GM21390 (cell line): ENCODE measurements at regions not wholly inside any gene's neighbourhood (a gene's known extent, or its start where the extent isn't known, plus 50 kb on each side); places are given as distances from the start of the nearest gene placed in this dataset.
"Not testable (repeated sequence)": the region's sequence is repeated elsewhere in the genome, so short reads cannot be mapped to it uniquely, and the experiment has no call there.

Source experiments
- ATAC-seq: cut with Tn5 transposase; IDR thresholded peaks from one replicate; pipeline ENCODE4 v1.9.1; 2021; ENCODE audit not compliant: unreplicated experiment

DNA sequence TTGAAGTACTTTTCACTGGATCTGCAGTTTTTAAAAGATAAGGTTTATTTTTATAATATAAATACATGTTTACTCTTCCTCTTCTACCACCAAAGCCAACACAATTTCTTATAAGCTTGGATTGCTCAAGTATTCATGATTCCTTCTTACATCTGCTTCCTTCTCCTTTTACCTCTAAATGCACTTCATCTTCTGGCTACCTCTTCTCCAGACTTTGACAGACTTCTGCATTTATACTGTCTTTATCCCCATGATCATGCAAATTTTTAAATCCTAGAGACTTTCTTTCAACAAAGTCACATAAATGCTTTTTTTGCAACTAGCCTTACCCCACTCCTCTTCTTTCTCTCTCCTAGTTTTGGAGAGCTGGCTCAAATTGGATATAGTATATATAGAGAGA is 142.9 kb downstream of the TFAP2B start:
- no peak for ATAC-seq

DNA sequence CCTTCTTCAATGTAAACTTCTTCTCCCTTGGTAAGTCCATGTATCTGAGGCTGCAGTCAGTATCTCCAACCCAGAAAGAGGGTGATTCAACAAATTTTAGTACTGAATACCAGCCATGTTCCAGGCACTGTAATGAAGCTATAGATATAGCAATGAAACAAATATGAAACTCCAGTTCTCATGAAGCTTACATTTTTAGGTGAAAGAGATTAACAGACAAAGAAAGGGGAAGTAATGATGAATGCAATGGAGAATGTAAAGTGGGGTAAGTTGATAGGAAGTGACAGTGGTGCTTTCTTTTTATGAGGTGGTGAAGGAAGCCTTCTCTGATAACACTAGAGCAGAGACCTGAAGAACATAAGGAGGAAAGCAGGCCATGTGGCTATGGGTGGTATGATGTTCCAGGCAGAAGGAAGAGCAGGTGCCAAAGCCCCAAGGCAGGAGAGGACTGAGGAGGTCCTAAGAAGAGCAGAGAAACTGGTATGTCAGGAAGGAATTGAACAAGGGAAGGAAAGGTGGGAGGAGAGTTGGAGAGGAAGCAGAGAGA is 143.6 kb downstream of the TFAP2B start:
- ATAC-seq, result no peak

DNA sequence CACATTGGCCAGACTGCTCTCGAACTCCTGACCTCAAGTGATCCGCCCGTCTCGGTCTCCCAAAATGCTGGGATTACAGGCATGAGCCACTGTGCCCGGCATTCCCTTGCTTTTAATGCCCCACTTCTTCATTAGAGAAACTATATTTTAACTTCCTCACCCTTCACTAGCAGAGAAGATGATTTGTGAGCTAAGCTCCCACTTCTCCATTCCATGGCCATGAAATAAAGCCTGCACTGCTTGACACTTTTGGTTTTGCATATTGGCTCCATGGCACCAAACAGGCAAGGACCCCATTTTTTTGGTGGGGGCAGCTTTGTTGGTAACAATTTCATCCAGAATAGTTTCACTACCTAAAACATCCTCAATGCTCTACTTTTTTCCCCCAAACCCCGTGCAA is 145.3 kb downstream of the TFAP2B start:
- no peak for ATAC-seq

DNA sequence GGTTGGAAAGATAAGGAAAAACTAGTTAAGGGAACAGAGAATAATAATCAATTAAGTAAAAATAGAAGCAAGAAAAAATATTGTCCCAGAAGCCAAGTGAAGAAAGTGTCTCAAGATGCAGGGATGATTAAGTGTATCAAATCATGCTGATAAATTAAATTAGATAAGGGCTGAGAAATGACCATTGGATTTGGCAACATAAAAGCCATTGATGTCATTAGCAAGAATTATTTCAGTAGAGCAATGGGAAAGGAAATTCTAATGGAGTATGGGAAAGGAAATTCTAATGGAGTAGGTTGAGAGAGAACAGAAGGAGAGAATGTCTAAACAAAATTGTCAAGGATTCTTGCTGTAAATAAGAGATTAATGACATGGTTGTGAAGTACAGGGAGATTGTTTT is 146.8 kb downstream of the TFAP2B start:
- no peak for ATAC-seq

DNA sequence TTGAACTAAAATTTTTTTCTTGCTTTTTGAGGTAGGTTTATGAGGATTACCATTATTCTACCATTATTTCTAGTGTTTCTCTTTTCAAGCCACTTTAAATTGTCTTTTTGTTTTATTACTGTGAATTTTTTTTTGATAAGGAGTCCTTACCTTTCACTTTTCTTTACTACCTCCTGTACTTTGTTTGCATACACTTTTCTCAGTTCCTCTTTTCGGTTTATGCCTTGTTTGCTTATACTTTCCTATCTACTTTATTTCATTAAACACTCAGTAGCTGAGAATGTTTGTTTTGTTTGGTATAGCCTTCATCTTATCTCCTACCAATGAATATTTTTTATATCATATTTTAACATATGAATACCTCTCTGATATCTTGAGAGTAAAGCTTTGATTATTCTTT is 147.9 kb downstream of the TFAP2B start:
- peak; percentile 96 for ATAC-seq

DNA sequence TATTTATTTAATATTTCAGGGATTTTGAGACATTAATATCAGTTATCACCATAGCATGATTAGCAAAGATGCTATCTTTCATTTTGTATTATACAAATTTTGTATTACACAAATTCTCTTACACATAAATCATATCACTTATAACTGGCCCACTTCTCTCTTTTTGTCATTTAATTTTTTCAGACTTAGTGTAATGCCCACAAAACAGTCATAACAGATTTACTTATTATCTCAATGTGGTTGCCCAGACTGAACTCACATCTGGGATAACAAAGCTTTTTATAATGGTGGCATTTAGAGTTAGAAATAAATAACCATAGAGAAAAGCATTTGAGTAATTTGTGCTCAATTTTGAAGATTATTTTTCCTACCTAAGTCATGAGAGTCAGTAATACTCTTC is 148.3 kb downstream of the TFAP2B start:
- ATAC-seq, result no peak

DNA sequence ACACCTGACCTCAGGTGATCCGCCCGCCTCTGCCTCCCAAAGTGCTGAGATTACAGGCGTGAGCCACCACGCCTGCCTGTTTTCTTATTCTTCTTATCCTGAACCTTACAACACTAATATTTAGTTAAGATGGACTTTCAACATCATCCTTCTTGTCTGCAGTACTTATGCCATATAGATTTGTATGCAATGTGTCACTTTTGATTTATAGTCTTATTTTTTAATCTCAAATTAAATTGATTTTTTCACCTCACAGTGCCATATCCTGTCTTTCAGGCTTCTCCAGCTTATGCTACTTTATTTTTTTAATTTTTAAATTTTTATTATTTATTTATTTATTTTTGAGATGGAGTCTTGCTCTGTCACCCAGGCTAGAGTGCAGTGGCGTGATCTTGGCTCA is 149.6 kb downstream of the TFAP2B start:
- ATAC-seq, result not testable (repeated sequence)

DNA sequence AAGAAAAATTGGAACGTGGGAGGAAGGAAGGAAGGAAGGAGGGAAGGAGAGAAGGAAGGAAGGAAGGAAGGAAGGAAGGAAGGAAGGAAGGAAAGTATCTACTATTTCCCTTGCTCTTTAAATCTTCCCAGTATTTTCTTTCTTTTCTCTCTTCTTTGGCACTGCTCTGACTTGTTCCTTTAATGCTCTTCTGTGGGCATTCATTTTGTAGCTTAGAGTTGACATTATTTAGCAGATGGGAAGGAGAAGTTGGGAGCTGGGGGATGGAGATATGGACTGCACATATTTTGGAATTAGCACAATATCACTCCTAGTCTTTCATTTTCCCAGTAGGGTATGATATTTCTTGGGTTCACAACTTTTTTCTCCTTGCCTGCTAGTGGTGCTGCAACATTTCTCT is 152.2 kb downstream of the TFAP2B start:
- ATAC-seq, result no peak

DNA sequence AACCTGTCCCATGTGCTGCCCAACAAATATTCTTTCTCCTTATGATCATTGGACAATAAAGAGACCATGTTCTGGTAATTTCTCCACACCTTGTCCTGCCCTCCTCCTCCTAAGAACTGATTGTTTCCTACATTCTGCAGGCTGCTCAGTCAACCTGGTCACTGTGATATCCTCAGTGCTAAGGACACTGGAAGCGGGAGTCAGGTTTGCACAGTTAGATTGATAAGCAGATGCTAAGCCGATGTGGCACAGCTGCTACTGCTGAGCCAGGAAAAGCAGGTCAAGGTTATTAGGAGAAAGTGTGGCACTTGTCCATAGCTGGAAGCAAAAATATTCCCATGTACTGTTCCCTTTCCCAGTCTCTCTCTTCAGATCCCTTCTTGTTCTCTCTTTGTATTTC is 154.8 kb downstream of the TFAP2B start:
- no peak for ATAC-seq

DNA sequence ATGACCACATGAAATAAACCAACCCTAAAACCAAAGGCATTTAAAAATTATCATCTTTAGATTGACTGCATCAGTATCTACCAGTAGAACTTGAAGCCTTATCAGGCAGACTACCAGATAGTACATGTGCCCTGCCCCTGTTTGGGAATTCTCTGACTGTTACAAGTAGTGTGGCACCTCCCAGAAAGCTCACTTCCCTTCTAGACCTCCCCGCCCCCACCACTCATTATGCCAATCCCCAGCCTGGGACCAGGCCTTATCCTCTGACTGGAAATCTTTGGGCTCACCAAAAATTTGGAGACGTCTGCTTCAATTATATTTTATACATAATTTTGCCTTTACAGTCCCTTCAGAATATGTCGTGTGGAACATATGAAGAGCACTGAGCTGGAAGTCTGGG is 155.6 kb downstream of the TFAP2B start:
- no peak for ATAC-seq

DNA sequence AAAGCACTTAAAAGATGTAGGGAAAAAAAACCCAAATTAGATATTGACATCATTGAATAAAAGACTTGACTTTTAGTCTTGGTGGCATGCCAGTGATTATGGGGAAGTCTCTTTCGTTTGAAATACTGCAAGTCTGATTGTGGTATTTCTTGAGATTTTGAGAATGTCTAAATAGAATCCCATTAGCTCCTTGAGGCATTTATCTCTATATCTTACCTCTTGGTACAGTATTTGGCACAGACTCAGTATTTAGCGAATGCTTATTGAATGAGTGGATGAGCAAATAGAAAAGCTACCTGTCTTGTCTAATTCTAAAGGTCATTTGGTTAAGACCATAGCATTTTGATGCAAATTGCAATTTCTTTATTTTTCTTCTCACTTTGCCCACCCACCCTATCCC is 156.5 kb downstream of the TFAP2B start:
- ATAC-seq, result no peak

DNA sequence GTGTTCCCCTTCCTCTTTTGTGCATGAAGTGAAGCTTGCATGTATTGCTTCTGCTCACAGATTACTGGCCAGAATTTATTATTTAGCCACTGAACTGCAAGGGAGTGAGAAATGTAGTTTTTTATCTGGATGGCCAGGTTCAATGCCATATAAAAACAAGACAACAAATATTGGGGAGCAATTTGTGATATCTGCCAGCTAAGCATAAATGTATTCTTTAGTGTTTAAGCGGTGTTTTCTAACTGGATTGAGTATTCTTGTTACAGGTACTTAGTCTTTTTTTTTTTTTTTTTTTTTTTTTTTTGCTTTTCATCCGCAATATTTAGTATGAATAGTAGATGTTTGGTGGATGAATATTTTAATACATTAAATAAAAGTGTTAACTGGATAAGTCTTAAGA is 158.2 kb downstream of the TFAP2B start:
- no peak for ATAC-seq

DNA sequence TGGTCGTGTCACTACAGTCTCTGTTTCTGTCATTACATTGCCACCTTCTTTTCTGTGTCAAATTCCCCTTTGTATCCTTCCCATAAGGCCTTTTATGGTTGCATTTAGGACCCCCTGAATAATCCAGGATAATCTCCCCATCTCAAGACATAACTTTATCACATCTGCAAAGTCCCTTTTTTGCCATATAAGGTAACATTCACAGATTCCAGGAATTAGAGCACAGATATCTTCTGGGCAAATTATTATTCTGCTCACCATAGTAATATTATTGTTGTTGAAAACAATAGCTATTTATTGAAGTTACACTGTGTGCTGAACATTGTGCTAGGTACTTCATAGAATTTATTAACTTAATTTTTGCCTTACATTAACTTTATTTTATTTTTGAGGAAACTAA is 159.1 kb downstream of the TFAP2B start:
- no peak for ATAC-seq

DNA sequence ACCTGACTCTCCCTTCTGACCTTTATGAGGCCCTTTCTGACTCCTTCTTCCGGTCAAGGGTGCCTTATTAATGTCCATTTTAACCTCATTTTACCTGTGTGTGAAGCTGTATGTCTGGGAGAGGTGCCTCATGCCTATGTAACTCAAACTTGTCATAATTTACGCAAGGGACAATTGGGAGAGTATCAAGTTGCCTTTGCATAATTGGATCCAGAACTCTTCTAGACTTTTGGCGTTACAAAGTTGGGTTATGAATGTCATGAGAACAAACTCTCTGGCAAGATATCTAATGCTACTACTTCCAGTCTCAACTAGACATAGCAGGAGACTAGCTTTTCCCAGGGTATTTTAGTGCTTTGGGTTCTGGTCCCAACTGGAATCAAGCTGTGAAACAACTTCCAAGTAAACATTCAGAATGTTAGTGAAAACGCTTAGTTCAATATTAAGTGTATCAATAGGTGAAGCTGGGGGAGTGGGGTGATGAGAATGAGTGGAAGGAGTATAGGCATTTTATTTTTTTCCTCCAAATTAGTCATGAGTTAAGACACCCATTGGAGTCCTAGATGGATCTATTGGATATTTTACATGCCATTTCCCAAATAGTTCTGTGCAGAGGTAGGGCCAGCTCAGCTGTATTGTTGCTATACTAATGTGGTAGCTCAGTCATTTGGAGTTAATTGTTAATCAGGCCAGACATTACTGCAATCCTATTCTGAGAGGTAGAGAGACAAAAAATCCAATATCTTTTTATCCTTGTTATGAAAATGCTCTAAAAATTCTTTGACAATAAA is 159.9 kb downstream of the TFAP2B start:
- ATAC-seq, result no peak

DNA sequence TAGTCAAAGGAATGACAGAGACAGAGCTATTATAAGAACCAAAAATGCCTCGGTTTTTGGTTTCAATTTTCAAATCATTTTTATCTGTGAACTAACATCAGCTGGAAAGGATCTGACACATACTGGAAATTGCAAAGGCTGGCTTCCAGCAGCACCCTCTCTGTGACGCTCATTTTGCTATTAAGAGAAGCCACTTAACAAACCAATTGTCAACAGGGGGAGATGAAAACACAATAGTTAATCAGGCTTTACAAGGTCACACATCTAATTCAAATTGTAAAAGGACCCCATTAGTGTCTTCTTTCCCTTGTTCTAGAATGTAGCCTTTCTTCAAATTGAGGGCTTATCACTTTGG is 160.5 kb downstream of the TFAP2B start:
- no peak for ATAC-seq

DNA sequence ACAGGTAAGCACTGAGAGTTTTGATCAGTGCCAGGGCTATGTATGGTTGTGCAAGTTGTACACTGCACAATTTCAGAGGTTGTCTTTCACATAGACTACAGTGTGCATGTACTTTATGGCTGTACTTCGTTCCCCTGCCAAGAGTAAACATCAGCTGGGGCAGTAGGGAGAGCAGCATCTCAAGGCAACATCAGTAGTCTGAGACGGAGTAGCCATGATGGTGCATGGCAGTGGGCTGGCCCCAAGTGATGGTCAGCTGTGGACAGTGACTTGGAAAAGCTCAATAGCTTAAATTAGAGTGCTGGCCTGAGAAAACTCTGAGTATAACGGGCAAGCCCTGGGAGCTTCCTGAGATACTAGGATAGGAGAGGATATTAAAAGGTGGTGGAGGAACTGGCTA is 165.5 kb downstream of the TFAP2B start:
- no peak for ATAC-seq

DNA sequence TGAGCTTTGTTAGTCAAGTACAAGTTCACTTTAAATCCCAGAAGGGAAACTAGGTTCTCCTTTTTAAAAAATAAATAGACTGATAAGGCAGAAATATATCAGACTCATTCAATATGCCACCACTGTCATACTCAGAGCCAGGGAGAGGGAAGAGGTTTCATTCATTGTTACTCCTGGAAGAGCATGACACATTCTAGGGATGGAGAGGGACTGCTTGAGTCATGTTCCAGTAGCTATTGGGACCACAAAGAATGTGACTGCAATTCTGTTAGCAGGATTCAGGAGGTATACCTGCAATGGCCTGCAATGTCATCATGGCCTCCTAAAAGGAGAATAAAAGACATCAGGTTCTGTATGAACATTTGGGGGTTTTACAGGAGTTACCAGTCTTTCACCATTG is 167.6 kb downstream of the TFAP2B start:
- no peak for ATAC-seq

DNA sequence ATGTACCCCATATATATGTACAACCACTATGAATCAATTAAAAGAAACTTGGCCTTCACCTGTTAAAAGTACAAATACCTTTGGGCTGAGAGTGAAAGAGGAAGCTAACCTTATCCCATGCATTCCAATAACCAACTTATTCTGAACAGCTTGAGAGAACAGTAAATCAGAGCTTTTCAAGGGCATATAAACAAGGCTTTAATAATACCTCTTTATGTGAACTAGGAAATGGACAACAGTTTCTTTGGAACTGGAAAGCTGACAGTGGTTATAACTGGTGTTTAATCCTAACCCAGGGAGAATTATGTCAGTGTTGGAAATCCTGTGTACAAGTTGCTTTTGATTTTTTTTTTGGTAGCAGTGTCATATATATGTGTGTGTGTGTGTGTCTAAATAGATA is 170.5 kb downstream of the TFAP2B start:
- ATAC-seq, result no peak

DNA sequence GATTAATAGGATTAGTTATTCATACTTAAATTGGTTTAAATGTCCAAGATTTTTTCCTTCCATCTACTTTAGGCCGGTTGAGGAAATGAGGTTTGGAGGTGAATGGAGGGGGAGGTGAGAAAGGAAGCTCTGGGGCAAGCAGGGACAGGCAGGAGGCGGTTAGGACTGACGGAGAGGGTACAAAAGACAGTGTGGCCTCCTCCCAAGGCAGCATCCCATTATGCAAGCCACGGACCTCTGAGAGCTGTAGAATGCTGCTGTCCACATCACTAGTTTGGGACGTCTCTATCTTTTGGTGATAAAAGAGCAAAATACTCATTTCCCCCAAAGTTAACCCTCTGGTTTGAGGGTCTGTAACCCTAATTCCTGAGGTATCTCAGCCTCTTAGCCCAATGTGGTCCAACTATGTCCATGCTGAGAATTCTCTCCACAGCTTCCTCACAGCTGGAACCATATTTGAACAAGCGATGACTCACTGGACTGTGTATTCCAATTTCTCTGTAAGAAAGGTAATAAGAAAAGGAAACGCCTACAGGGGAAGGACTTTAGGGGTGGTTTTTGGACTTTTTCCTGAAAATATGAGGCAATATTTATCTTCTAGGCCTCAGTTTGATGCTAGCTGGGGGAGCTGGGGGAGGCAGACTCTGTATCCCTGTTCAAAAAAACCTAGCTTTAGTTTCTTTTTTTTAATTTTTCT is 172.2 kb downstream of the TFAP2B start:
- no peak for ATAC-seq

DNA sequence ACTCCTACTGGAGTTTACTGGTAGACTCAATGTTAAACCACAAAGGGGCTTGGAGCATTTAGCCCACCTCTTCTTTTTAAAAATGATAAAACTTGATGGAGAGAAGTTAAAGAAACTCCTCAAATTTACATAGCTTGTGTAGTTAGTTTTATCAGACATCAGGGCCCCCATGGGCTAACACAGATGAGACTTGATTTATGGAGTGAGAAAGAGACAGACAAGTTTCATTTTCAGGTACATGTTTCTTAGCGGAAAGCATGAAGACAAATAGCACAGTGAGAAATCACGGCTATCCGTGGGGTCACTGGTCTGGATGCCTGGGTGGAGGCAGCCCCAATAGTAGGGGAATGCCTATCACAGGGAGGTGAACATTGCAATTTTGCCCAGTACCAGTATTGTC is 173.6 kb downstream of the TFAP2B start:
- ATAC-seq, result no peak

DNA sequence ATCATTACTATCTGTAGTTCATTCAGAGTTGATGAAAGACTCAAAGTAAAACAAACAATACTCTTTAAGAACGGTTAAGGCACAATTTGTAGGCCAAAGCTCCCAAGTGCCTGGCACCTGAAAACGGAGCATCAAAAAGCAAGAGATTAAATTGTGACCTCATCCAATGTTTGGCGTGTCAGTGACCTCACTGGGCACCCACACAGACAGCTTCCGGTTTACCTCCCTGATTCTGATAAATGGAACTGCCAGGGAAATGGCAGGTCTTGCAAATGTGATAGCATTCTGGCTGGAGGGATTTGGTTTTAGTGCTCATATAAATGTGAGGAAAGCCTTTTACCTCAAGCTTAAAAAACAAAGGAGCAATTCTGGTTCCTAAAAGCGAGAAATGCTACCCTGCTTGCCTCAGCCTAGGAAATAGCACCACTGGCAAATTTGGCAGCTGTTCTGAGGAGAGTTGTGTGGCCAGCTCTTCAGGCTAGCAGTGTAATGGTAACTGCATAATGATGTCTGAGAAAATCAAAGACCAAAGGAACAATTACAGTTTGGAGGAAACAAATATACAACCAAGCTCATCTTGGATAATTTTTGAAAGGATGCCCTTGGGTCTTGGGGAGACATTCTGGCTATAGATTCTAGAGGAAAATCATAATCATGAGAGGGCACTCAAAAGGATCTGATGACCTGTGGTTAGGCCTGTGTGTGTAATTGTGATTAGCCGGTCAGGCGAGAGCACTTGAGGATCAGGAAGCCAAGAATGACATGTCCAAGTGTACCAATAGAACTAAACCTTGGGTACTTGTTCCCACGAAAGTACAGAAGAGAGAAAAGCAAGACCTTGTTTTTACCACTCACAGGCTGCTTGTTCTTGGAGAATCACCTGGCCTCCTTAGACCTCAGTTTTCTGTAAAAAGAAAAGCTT is 174.3 kb downstream of the TFAP2B start:
- no peak for ATAC-seq
